GM10266 (cell line): ENCODE measurements at regions not wholly inside any gene's neighbourhood (a gene's known extent, or its start where the extent isn't known, plus 50 kb on each side); places are given as distances from the start of the nearest gene placed in this dataset.
"Not testable (repeated sequence)": the region's sequence is repeated elsewhere in the genome, so short reads cannot be mapped to it uniquely, and the experiment has no call there.

Source experiments
- DNase-seq: peaks from one replicate; pipeline ENCODE4 v3.0.0; 2012; ENCODE audit errors: extremely low spot score
- CTCF ChIP-seq: IDR thresholded peaks from 2 replicates; pipeline ENCODE4 v1.5.1; 2012; ENCODE audit warnings: mild to moderate bottlenecking, low read depth; ENCODE audit not compliant: control insufficient read depth, insufficient read depth; ENCODE audit errors: missing control alignments

- no peak for DNase-seq
- TF ChIP-seq CTCF = no peak
Observed at GRCh38 chr13:39825886-39826285, 170.4 kb downstream of the COG6 start.

DNA sequence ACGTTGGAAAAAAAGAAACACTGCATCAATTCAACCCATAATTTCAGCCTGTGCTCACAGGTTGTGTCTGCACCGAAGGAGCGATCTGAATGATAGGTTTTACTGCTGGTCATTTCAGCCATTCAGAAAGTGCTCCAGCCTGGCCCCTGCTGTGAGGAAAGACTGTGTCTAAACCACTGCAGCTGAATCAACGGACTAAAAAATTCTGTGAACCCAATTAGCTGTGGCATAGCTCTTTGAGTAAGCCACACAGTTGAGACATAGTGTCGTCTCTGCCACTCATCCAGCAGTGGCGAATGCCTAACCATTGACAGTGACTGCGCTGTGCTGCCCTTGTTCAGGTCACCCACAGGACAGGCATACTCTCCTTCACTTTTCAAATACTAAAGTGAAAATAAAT is 179.8 kb downstream of the COG6 start:
- TF ChIP-seq CTCF = no peak
- no peak for DNase-seq

DNA sequence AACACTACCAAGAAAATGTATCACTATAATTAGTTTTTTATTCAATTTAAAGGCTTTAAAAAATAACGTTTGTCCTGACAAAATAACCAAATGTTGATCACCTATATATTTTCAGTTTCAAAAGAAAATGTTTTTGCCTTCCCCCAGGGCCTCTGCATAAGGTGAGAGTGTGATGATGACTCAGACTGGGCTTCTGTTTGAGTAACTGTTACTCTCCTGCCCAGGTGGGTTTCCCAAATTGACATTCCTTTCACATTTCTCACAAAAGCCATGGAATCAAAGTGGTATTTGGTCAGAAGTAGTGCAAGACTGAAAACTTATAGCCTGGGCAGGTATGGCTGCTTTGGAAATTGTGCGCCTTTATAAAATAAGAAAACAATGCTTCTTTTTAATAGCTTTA is 180.6 kb downstream of the COG6 start:
- TF ChIP-seq CTCF = no peak
- no peak for DNase-seq

DNA sequence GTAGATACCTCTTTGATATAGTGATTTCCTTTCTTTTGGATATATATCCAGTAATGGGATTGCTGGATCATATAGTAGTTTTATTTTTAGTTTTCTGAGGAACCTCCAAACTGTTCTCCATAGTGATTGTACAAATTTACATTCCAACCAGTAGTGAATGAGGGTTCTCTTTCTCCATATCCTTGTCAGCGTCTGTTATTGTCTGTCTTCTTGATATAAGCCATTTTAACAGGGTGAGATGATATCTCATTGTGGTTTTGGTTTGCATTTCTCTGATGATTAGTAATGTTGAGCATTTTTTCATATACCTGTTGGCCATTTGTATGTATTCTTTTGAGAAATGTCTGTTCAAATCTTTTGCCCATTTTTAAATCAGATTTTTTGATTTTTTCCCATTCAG is 182.4 kb downstream of the COG6 start:
- not testable (repeated sequence) for DNase-seq

DNA sequence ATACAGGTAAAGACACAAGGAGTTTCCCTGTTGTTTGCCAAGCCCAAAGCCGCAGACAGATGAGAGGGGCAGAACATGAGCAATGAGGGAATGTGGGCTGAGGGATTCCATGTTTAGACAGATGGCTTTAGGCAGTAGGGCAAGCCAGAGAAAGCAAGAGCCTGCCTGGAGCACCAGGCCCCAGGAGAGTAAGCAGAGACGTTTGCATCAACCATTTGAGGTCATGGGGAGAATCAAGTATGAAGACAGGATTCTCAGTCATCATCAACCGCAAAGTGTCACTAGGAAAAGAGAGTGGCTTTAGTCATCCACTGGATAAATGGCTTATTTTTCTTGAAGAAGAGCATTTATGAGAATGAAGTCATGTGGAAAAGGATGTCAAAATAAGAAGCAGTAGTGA is 184.7 kb downstream of the COG6 start:
- no peak for TF ChIP-seq CTCF
- no peak for DNase-seq

- no peak for TF ChIP-seq CTCF
Observed at GRCh38 chr13:39847336-39847735, 191.9 kb downstream of the COG6 start.

DNA sequence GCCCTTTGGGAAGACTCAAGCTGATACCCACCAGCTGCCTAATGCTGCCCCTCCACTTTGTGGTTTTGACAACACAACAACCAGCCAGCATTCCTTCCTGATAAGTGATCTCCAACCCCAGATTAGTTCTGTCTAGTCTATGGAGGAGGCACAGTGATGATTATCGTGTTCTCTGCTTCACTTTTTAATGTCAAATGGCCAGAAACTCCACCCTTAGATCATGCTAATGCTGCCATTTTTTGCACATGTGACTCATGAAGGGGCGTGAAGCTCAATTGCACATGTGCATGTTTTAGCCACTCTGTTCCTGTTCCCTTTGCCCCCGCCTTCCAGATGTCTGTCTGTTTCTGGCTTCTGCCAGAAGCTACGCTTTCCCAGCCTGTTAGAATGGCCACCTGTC is 199.8 kb downstream of the COG6 start:
- TF ChIP-seq CTCF = no peak
- no peak for DNase-seq

More at GRCh38 chr13:39847336-39847735, 191.9 kb downstream of the COG6 start:
- no peak for DNase-seq

DNA sequence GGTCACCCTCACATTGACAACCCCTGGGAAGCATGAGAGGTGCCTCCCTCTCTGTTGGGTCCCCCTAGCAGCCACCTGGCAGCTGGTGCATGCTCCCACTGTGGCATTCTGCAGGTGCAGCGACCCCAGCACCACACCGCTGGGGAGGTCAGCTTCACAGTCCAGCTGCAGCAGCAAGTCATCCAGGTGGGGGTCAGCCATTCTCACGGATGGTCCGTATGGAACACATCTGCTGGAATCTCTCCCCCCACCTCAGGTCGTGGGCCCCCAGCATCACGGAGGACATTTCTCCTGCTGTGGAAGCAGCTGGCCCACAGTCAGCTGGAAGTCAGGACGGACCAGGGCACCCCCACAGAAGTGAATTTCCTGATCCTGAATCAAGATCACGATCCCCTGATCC is 201.3 kb downstream of the COG6 start:
- no peak for DNase-seq
- no peak for TF ChIP-seq CTCF
